ENCODE measurements at regions not wholly inside any gene's neighbourhood (a gene's known extent, or its start where the extent isn't known, plus 50 kb on each side); places are given as distances from the start of the nearest gene placed in this dataset.

GRCh38 chr18:26640541-26640940 is 92.2 kb upstream of the KCTD1 start:
- Histone ChIP-seq H3K4me1 (ENCODE audit: low read depth) (no peaks in the 10 kb centered on the region), H3K4me3 (no peak overlapping the region), H3K9me3 (ENCODE audit: low read depth) (no peaks in the 10 kb centered on the region), H3K27ac (no peak overlapping the region), H3K36me3 (no peaks in the 10 kb centered on the region), H3K27me3 (peaks cover 2% of the 10 kb centered on the region)
- TF ChIP-seq CTCF (IDR thresholded peaks at IDR 0.05; ENCODE audit: low read depth, low read length) = no peak
- no peak for DNase-seq (ENCODE audit: low read depth in 1 of 2, low spot score in 1 of 2)

DNA sequence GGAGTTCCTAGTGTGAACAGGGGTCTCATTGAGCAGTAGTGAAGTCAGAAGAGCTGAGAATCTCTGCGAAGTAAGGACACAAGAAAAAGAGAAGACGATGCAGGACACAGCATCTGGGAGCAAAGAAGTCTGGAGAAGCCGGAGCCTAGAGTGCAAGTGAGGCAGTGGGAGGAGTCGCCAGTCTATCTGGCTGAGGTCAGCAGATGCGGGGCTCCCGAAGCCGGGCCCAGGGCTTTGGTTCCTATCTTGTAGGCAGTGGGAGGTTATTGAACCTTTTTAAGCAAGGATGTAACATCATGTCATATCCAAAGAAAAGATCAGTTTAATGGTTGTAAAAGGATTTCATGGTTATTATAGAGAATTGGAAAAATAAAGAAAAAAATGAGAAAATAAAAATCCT is 90.8 kb upstream of the KCTD1 start:
- Histone ChIP-seq H3K27me3 (peaks cover 7% of the 10 kb centered on the region), H3K4me3 (no peak overlapping the region), H3K27ac (no peak overlapping the region), H3K9me3 (ENCODE audit: low read depth) (no peaks in the 10 kb centered on the region), H3K4me1 (ENCODE audit: low read depth) (no peaks in the 10 kb centered on the region), H3K36me3 (no peaks in the 10 kb centered on the region)
- no peak for TF ChIP-seq CTCF (IDR thresholded peaks at IDR 0.05; ENCODE audit: low read depth, low read length)
- DNase-seq (ENCODE audit: low read depth in 1 of 2, low spot score in 1 of 2) = no peak

DNA sequence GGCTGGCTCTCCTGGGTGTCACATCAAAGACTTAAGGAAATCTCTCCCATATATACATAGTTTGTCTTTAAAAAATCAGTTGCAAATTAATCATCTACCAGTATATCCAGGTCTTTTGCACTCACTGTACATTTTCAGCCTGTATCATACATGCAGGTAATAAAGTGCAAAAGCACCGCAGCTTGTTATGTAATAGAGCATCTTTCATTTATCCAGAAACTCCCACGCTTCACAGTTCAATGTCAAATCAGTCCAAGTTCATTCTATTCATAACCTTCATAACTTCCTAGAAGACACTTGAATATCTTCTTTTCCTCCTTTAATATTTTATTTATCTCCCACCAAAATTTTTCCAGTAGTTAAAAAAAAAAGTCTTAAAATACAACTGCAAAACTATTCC is 89.6 kb upstream of the KCTD1 start:
- no peak for TF ChIP-seq CTCF (IDR thresholded peaks at IDR 0.05; ENCODE audit: low read depth, low read length)
- Histone ChIP-seq H3K4me3 (no peak overlapping the region), H3K27ac (no peak overlapping the region), H3K27me3 (peaks cover 7% of the 10 kb centered on the region), H3K36me3 (no peaks in the 10 kb centered on the region), H3K4me1 (ENCODE audit: low read depth) (no peaks in the 10 kb centered on the region), H3K9me3 (ENCODE audit: low read depth) (no peaks in the 10 kb centered on the region)
- no peak for DNase-seq (ENCODE audit: low read depth in 1 of 2, low spot score in 1 of 2)

- Histone ChIP-seq H3K27ac (no peak overlapping the region), H3K9me3 (ENCODE audit: low read depth) (no peaks in the 10 kb centered on the region), H3K36me3 (no peaks in the 10 kb centered on the region), H3K27me3 (peaks cover 7% of the 10 kb centered on the region), H3K4me3 (no peak overlapping the region), H3K4me1 (ENCODE audit: low read depth) (no peaks in the 10 kb centered on the region)
- no peak for TF ChIP-seq CTCF (IDR thresholded peaks at IDR 0.05; ENCODE audit: low read depth, low read length)
- peak in 1 of 2 donors; percentile 14 for DNase-seq (ENCODE audit: low read depth in 1 of 2, low spot score in 1 of 2)
These were observed 89.0 kb upstream of the KCTD1 start for GRCh38 chr18:26637324-26637723.

- Histone ChIP-seq H3K27ac (no peak overlapping the region), H3K9me3 (ENCODE audit: low read depth) (no peaks in the 10 kb centered on the region), H3K36me3 (no peaks in the 10 kb centered on the region), H3K4me1 (ENCODE audit: low read depth) (no peaks in the 10 kb centered on the region), H3K27me3 (peaks cover 7% of the 10 kb centered on the region), H3K4me3 (no peak overlapping the region)
- no peak for TF ChIP-seq CTCF (IDR thresholded peaks at IDR 0.05; ENCODE audit: low read depth, low read length)
- DNase-seq (ENCODE audit: low read depth in 1 of 2, low spot score in 1 of 2) = no peak
These were observed 87.1 kb upstream of the KCTD1 start for GRCh38 chr18:26635466-26635865.

DNA sequence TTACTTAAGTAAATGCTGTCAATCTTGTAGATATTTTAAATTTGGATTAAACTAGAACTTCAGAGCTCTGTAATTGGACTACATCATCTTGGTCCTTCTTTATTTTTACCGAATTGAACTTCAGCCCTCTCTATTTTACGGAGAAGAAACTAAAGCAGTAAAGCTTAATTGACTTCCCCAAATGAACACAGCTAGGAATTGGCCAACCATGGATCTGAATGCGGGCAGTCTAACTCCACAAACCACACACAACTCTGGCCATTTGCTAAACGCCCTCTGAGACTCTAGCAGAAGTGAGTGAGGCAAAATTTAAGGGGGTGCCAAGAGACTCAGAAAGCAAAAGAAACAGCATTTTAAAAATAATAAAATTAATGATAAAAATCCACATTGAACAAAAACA is 86.3 kb upstream of the KCTD1 start:
- Histone ChIP-seq H3K4me3 (no peak overlapping the region), H3K36me3 (no peaks in the 10 kb centered on the region), H3K27me3 (peaks cover 7% of the 10 kb centered on the region), H3K4me1 (ENCODE audit: low read depth) (no peaks in the 10 kb centered on the region), H3K27ac (no peak overlapping the region), H3K9me3 (ENCODE audit: low read depth) (no peaks in the 10 kb centered on the region)
- no peak for TF ChIP-seq CTCF (IDR thresholded peaks at IDR 0.05; ENCODE audit: low read depth, low read length)
- DNase-seq (ENCODE audit: low read depth in 1 of 2, low spot score in 1 of 2) = no peak
